Smooth muscle cell (in vitro differentiated cells): ENCODE measurements at regions not wholly inside any gene's neighbourhood (a gene's known extent, or its start where the extent isn't known, plus 50 kb on each side); places are given as distances from the start of the nearest gene placed in this dataset.

Experiments
- DNase-seq: peaks from one replicate; lab custom pipeline; 2025; ENCODE audit not compliant: unreplicated experiment; lab: John Stamatoyannopoulos, UW
- H2AFZ ChIP-seq: fragments of 200-600 bp; sonication (generic); 2 replicates; pipeline ENCODE4 v1.6.0; 2016; ENCODE audit warnings: antibody characterized with exemption, low read depth, mild to moderate bottlenecking
- H3F3A ChIP-seq: fragments of 200-600 bp; sonication (generic); 2 replicates; pipeline ENCODE4 v1.6.0; 2017; ENCODE audit warnings: antibody characterized with exemption, low read depth
- H3K27ac ChIP-seq: fragments of 200-600 bp; sonication (generic); 2 replicates; pipeline ENCODE4 v1.5.1; 2016; ENCODE audit warnings: low read depth, mild to moderate bottlenecking
- H3K27me3 ChIP-seq: fragments of 200-600 bp; sonication (generic); 2 replicates; pipeline ENCODE4 v1.6.1; 2016; ENCODE audit warnings: low read depth, mild to moderate bottlenecking
- H3K36me3 ChIP-seq: fragments of 200-600 bp; sonication (generic); 2 replicates; pipeline ENCODE4 v1.5.1; 2016; ENCODE audit warnings: low read depth
- H3K4me1 ChIP-seq: fragments of 200-600 bp; sonication (generic); 2 replicates; pipeline ENCODE4 v1.5.1; 2016; ENCODE audit warnings: low read depth
- H3K4me2 ChIP-seq: fragments of 200-600 bp; sonication (generic); 2 replicates; pipeline ENCODE4 v1.6.0; 2016; ENCODE audit warnings: mild to moderate bottlenecking
- H3K4me3 ChIP-seq: fragments of 200-600 bp; sonication (generic); 2 replicates; pipeline ENCODE4 v1.5.1; 2016; ENCODE audit warnings: mild to moderate bottlenecking
- H3K79me2 ChIP-seq: fragments of 200-600 bp; sonication (generic); 2 replicates; pipeline ENCODE4 v1.6.0; 2016; ENCODE audit warnings: low read depth, mild to moderate bottlenecking
- H3K9ac ChIP-seq: fragments of 200-600 bp; sonication (generic); 2 replicates; pipeline ENCODE4 v1.6.0; 2016; ENCODE audit warnings: low read depth
- H3K9me3 ChIP-seq: fragments of 200-600 bp; sonication (generic); replicated peaks from 2 replicates; pipeline ENCODE4 v1.5.1; 2016; ENCODE audit warnings: low read depth
- H4K20me1 ChIP-seq: fragments of 200-600 bp; sonication (generic); 2 replicates; pipeline ENCODE4 v1.6.0; 2016; ENCODE audit warnings: low read depth
- CTCF ChIP-seq: fragments of 200-600 bp; sonication (generic); IDR thresholded peaks from 2 replicates; pipeline ENCODE4 v1.5.1; 2017; ENCODE audit warnings: borderline replicate concordance, mild to moderate bottlenecking, antibody characterized with exemption; ENCODE audit not compliant: insufficient read depth, poor library complexity, severe bottlenecking
- WGBS: methylation state at CpG from one replicate; pipeline ENCODE4 v1.1.7; 2016; ENCODE audit warnings: low lambda C conversion rate; 5-methylcytosine and 5-hydroxymethylcytosine counted together

GRCh38 chr2:18282026-18282425 lies 278.4 kb downstream of the RDH14 start:
- no peak for DNase-seq
- TF ChIP-seq CTCF, result no peak
- H3K9ac ChIP-seq, result no peak overlapping the region
- no peaks in the 10 kb centered on the region for H4K20me1 ChIP-seq
- no peak overlapping the region for H3K27ac ChIP-seq
- H3K36me3 ChIP-seq, result no peaks in the 10 kb centered on the region
- no peak overlapping the region for H2AFZ ChIP-seq
- H3K79me2 ChIP-seq, result no peaks in the 10 kb centered on the region
- H3K27me3 ChIP-seq, result no peaks in the 10 kb centered on the region
- H3K4me3 ChIP-seq, result no peak overlapping the region
- H3K9me3 ChIP-seq, result no peaks in the 10 kb centered on the region
- H3K4me1 ChIP-seq, result no peaks in the 10 kb centered on the region
- H3K4me2 ChIP-seq, result no peak overlapping the region
- no peaks in the 10 kb centered on the region for H3F3A ChIP-seq

- DNase-seq, result no peak
- Histone ChIP-seq H3K9ac (no peak overlapping the region), H3K9me3 (no peaks in the 10 kb centered on the region), H2AFZ (no peak overlapping the region), H3K4me1 (no peaks in the 10 kb centered on the region), H3K27ac (no peak overlapping the region), H3F3A (no peaks in the 10 kb centered on the region), H3K36me3 (no peaks in the 10 kb centered on the region), H3K79me2 (no peaks in the 10 kb centered on the region), H3K4me3 (no peak overlapping the region), H3K27me3 (no peaks in the 10 kb centered on the region), H3K4me2 (no peak overlapping the region), H4K20me1 (no peaks in the 10 kb centered on the region)
- TF ChIP-seq CTCF, result no peak
- WGBS, result 89% methylated on average over 4 of the region's 4 CpGs
Measured at GRCh38 chr2:18276583-18277075, 283.8 kb downstream of the RDH14 start.

- H3K27ac ChIP-seq, result no peak overlapping the region
- H2AFZ ChIP-seq, result no peak overlapping the region
- no peaks in the 10 kb centered on the region for H3K27me3 ChIP-seq
- H3K36me3 ChIP-seq, result no peaks in the 10 kb centered on the region
- no peak overlapping the region for H3K4me3 ChIP-seq
- H3K4me2 ChIP-seq, result no peak overlapping the region
- no peaks in the 10 kb centered on the region for H3K4me1 ChIP-seq
- no peak for TF ChIP-seq CTCF
- H3K9me3 ChIP-seq, result no peaks in the 10 kb centered on the region
- H4K20me1 ChIP-seq, result no peaks in the 10 kb centered on the region
- no peaks in the 10 kb centered on the region for H3F3A ChIP-seq
- no peak for DNase-seq
- H3K9ac ChIP-seq, result no peak overlapping the region
- no peaks in the 10 kb centered on the region for H3K79me2 ChIP-seq
Measured at GRCh38 chr2:18273205-18273604, 287.2 kb downstream of the RDH14 start.

- H2AFZ ChIP-seq, result no peak overlapping the region
Measured at GRCh38 chr2:18272148-18272494, 288.3 kb downstream of the RDH14 start.

More at GRCh38 chr2:18272148-18272494, 288.3 kb downstream of the RDH14 start:
- H3K4me3 ChIP-seq, result no peak overlapping the region
- H3K9ac ChIP-seq, result no peak overlapping the region
- no peaks in the 10 kb centered on the region for H3F3A ChIP-seq
- no peaks in the 10 kb centered on the region for H3K36me3 ChIP-seq
- H4K20me1 ChIP-seq, result no peaks in the 10 kb centered on the region
- TF ChIP-seq CTCF, result no peak
- no peaks in the 10 kb centered on the region for H3K79me2 ChIP-seq
- 96% methylated on average over 10 of the region's 10 CpGs for WGBS
- H3K27me3 ChIP-seq, result no peaks in the 10 kb centered on the region
- H3K27ac ChIP-seq, result no peak overlapping the region
- DNase-seq, result no peak
- no peak overlapping the region for H3K4me2 ChIP-seq
- H3K4me1 ChIP-seq, result no peaks in the 10 kb centered on the region
- no peaks in the 10 kb centered on the region for H3K9me3 ChIP-seq
